Small intestine (tissue), 7 donors: ENCODE measurements at regions not wholly inside any gene's neighbourhood (a gene's known extent, or its start where the extent isn't known, plus 50 kb on each side); places are given as distances from the start of the nearest gene placed in this dataset.

Source experiments
- DNase-seq, 2 donors: peaks; one replicate each; pipeline versions ENCODE4 v3.0.0 to v3.0.0-alpha.2; 2013
- FAIRE-seq: peaks from 2 replicates; lab custom pipeline; 2012; peaks lifted over from hg19 to GRCh38; lab: Jason Lieb, UNC
- H3K27ac ChIP-seq, 3 donors: one replicate each; pipeline ENCODE4 v1.5.1; 2013; ENCODE audit warnings: low read length in 2 of 3, mild to moderate bottlenecking in 2 of 3, control low read depth in 1 of 3, inconsistent platforms in 1 of 3, low read depth in 1 of 3, moderate library complexity in 1 of 3
- H3K27me3 ChIP-seq, 3 donors: one replicate each; pipeline ENCODE4 v1.6.1; 2013; ENCODE audit warnings: low read length in 3 of 3, inconsistent platforms in 1 of 3; ENCODE audit not compliant: control insufficient read depth in 3 of 3, insufficient read depth in 3 of 3
- H3K36me3 ChIP-seq, 3 donors: one replicate each; pipeline ENCODE4 v1.6.1; 2013; ENCODE audit warnings: low read length in 3 of 3, inconsistent platforms in 1 of 3, low read depth in 1 of 3, mild to moderate bottlenecking in 1 of 3, moderate library complexity in 1 of 3; ENCODE audit not compliant: control insufficient read depth in 3 of 3, insufficient read depth in 2 of 3
- H3K4me1 ChIP-seq, 3 donors: one replicate each; pipeline ENCODE4 v1.6.1; 2013; ENCODE audit warnings: low read length in 2 of 3, inconsistent platforms in 1 of 3, low read depth in 1 of 3, mild to moderate bottlenecking in 1 of 3, moderate library complexity in 1 of 3; ENCODE audit not compliant: control insufficient read depth in 3 of 3, insufficient read depth in 2 of 3
- H3K4me3 ChIP-seq, 3 donors: one replicate each; pipeline ENCODE4 v1.5.1; 2013; ENCODE audit warnings: low read length in 3 of 3, control low read depth in 1 of 3, inconsistent platforms in 1 of 3, low read depth in 1 of 3, mild to moderate bottlenecking in 1 of 3, moderate library complexity in 1 of 3
- H3K9me3 ChIP-seq, 2 donors: one replicate each; pipeline ENCODE4 v1.6.1; 2013; ENCODE audit warnings: low read depth in 1 of 2, low read length in 1 of 2; ENCODE audit not compliant: control insufficient read depth in 2 of 2, insufficient read depth in 1 of 2
- WGBS, 3 donors: extraction: QIAGEN DNeasy Blood & Tissue Kit; methylation state at CpG; one replicate each; pipeline ENCODE4 v1.1.7; 2013; 5-methylcytosine and 5-hydroxymethylcytosine counted together
- donor health status: healthy with polysubstance abuse.
- donor health status: control.
- donor health status: control.
- donor health status: Bipolar disorder and iron deficiency.
- donor health status: healthy.

DNA sequence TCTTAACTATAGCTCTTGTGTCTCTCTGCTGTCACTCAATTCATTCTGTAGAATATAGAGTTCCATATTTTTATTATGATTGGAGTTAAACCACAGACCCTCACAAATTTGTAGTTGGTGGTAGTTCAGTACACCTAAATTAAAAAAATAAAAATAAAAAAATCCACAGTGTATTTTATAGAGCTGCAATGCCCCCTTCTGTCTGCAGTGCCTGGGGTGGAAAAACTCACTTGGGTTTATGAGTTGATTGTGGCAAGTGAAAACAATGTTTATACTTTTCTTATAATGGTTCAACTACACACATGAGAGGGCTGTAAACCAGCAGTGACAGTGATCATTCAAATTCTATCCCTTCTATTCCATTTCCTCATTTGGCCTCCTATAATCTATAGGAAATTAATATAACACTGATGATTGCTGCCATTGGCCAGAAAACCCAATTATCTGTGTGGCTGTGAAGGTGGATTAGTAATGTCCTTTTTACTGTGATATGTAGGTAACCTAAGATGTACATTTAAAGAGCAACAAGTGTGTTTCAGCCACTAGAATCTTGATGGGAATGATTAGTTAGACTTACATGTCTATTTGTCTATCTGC lies 166.9 kb upstream of the LRIG3 start:
- H3K27ac ChIP-seq = no peak overlapping the region
- H3K27me3 ChIP-seq = no peaks in the 10 kb centered on the region
- H3K4me1 ChIP-seq = peaks cover 0 to 31% (median 2%) of the 10 kb centered on the region in 3 donors
- no peaks in the 10 kb centered on the region for H3K9me3 ChIP-seq
- DNase-seq = peak in 1 of 2 donors; percentile 22
- FAIRE-seq = peak; percentile 15
- H3K36me3 ChIP-seq = no peaks in the 10 kb centered on the region
- no peak overlapping the region for H3K4me3 ChIP-seq

GRCh38 chr12:59086126-59086525 lies 165.8 kb upstream of the LRIG3 start:
- Histone ChIP-seq H3K27ac (no peak overlapping the region), H3K4me3 (no peak overlapping the region), H3K27me3 (no peaks in the 10 kb centered on the region), H3K4me1 (peaks cover 0 to 32% (median 2%) of the 10 kb centered on the region in 3 donors), H3K9me3 (no peaks in the 10 kb centered on the region), H3K36me3 (no peaks in the 10 kb centered on the region)
- WGBS, 3 donors = 72 to 82% (median 78%) methylated on average over 4 of the region's 4 CpGs
- FAIRE-seq (no peak), DNase-seq (no peak)

DNA sequence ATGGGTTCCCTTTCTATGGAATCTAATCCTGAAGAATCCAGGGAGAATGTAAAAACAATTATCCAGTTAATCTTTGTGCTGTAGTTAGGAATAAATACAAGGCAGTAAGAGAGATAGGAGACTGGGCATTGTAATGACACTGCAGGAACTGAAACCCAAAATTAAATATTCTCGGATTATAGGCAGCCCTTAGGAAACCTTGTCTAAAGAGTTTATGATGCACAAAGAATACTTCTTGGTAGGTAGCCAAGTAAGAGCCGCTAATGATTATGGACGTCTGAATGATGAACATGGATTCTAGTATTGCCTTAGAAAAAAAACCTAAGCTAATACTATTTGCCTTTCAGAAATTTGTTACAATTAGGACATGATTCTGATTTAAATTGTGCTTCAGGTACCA lies 165.4 kb upstream of the LRIG3 start:
- Histone ChIP-seq H3K27me3 (no peaks in the 10 kb centered on the region), H3K4me3 (no peak overlapping the region), H3K36me3 (no peaks in the 10 kb centered on the region), H3K9me3 (no peaks in the 10 kb centered on the region), H3K27ac (no peak overlapping the region), H3K4me1 (peaks cover 0 to 32% (median 2%) of the 10 kb centered on the region in 3 donors)
- DNase-seq (no peak), FAIRE-seq (no peak)
- 14 to 39% (median 31%) methylated on average over 3 of the region's 3 CpGs for WGBS, 3 donors

GRCh38 chr12:59084511-59085375 lies 164.4 kb upstream of the LRIG3 start:
- Histone ChIP-seq H3K9me3 (no peaks in the 10 kb centered on the region), H3K27ac (peak overlapping the region in 1 of 3 donors; percentile 46), H3K4me3 (no peak overlapping the region), H3K36me3 (no peaks in the 10 kb centered on the region), H3K27me3 (no peaks in the 10 kb centered on the region), H3K4me1 (peaks cover 0 to 32% (median 2%) of the 10 kb centered on the region in 3 donors)
- FAIRE-seq (no peak), DNase-seq (no peak)
- 57 to 81% (median 78%) methylated on average over 12 of the region's 12 CpGs for WGBS, 3 donors

GRCh38 chr12:59082952-59083351 lies 162.6 kb upstream of the LRIG3 start:
- H3K9me3 ChIP-seq = no peaks in the 10 kb centered on the region
- peak; percentile 40 to 62 for DNase-seq
- H3K36me3 ChIP-seq = no peaks in the 10 kb centered on the region
- no peak overlapping the region for H3K4me3 ChIP-seq
- WGBS, 3 donors = 13 to 53% (median 41%) methylated on average over 3 of the region's 3 CpGs
- H3K27ac ChIP-seq = peak overlapping the region in 1 of 3 donors; percentile 48
- no peak for FAIRE-seq
- peaks cover 0 to 32% (median 2%) of the 10 kb centered on the region in 3 donors for H3K4me1 ChIP-seq
- no peaks in the 10 kb centered on the region for H3K27me3 ChIP-seq

DNA sequence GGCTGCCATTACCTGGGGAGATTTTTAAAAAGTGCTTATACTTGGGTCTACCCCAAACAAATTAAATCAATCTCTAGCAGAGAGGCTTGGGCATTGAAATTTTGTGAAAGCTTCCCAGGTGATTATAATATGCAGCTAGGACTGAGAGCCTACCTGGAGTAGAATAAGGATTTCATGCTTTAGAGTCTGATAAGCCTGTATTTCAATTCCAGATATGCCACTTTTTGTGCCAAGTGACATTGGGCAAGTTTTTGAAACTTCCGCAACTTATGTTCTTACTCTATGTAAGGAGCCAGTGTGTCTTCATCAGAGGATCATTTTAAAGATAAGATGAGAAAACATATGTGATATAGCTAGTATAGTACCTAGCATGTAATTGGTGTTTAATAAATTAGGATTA lies 159.8 kb upstream of the LRIG3 start:
- Histone ChIP-seq H3K36me3 (no peaks in the 10 kb centered on the region), H3K9me3 (no peaks in the 10 kb centered on the region), H3K27ac (no peak overlapping the region), H3K4me1 (peaks cover 2 to 39% (median 2%) of the 10 kb centered on the region in 3 donors), H3K4me3 (no peak overlapping the region), H3K27me3 (no peaks in the 10 kb centered on the region)
- DNase-seq (no peak), FAIRE-seq (no peak)
- WGBS, 3 donors = 43 to 83% (median 62%) methylated on average over 1 of the region's 1 CpG

GRCh38 chr12:59079472-59079871 lies 159.2 kb upstream of the LRIG3 start:
- no peaks in the 10 kb centered on the region for H3K27me3 ChIP-seq
- H3K36me3 ChIP-seq = no peaks in the 10 kb centered on the region
- H3K27ac ChIP-seq = no peak overlapping the region
- no peak for FAIRE-seq
- H3K4me3 ChIP-seq = no peak overlapping the region
- H3K9me3 ChIP-seq = no peaks in the 10 kb centered on the region
- peaks cover 2 to 34% (median 2%) of the 10 kb centered on the region in 3 donors for H3K4me1 ChIP-seq
- DNase-seq = no peak
- WGBS, 3 donors = 80 to 87% (median 85%) methylated on average over 4 of the region's 4 CpGs

DNA sequence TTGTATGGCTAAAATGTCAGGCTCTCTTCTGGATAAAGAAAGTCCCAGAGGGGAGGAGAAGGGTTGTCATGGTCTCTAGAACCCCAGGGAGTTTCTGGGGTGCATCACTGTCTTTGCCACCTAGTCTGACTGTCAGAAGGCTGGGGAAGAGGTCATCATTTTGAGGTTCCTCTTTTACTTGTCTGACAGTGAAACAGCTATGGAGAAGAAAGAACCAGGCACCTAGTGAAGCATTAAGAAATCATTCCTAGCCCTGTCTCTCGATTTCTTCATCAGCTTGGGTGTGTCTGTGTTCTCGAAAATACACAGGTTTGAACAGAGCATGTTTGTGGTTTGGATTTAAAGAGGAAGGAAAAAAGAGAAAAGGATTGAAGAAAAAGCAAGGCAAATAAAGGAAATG lies 158.7 kb upstream of the LRIG3 start:
- no peaks in the 10 kb centered on the region for H3K27me3 ChIP-seq
- H3K9me3 ChIP-seq = no peaks in the 10 kb centered on the region
- no peak for FAIRE-seq
- DNase-seq = no peak
- no peak overlapping the region for H3K27ac ChIP-seq
- H3K4me3 ChIP-seq = no peak overlapping the region
- 38 to 47% (median 42%) methylated on average over 2 of the region's 2 CpGs for WGBS, 3 donors
- H3K4me1 ChIP-seq = peaks cover 2 to 29% (median 2%) of the 10 kb centered on the region in 3 donors
- H3K36me3 ChIP-seq = no peaks in the 10 kb centered on the region
